Neural cell (in vitro differentiated cells): ENCODE measurements at regions not wholly inside any gene's neighbourhood (a gene's known extent, or its start where the extent isn't known, plus 50 kb on each side); places are given as distances from the start of the nearest gene placed in this dataset.

ENCODE experiments used
- H2AFZ ChIP-seq: fragments of 200-600, 300-800 bp; sonication (generic), shearing (Covaris generic); 2 replicates; pipeline ENCODE4 v1.6.0; 2014; ENCODE audit warnings: low read depth, mild to moderate bottlenecking, antibody characterized with exemption, low read length, moderate library complexity
- H3F3A ChIP-seq: fragments of 200-600 bp; shearing (Covaris generic); 2 replicates; pipeline ENCODE4 v1.6.1; 2016; ENCODE audit warnings: mild to moderate bottlenecking, moderate library complexity, mixed read lengths, antibody characterized with exemption, low read length; ENCODE audit not compliant: insufficient read depth, poor library complexity, severe bottlenecking
- H3K27ac ChIP-seq: fragments of 200-600, 300-800 bp; sonication (generic), shearing (Covaris generic); 2 replicates; pipeline ENCODE4 v1.5.1; 2014; ENCODE audit warnings: mild to moderate bottlenecking, low read length, moderate library complexity
- H3K27me3 ChIP-seq: fragments of 300-800, 200-600 bp; sonication (generic), shearing (Covaris generic); 2 replicates; pipeline ENCODE4 v1.6.0; 2014; ENCODE audit warnings: mild to moderate bottlenecking, low read depth, low read length, moderate library complexity; ENCODE audit not compliant: insufficient read depth
- H3K36me3 ChIP-seq: fragments of 300-800, 200-600 bp; sonication (generic), shearing (Covaris generic); 2 replicates; pipeline ENCODE4 v1.5.1; 2014; ENCODE audit warnings: mild to moderate bottlenecking, antibody characterized with exemption, low read length, moderate library complexity; ENCODE audit not compliant: insufficient read depth
- H3K4me2 ChIP-seq: fragments of 300-800, 200-600 bp; sonication (generic), shearing (Covaris generic); 2 replicates; pipeline ENCODE4 v1.6.0; 2014; ENCODE audit warnings: mild to moderate bottlenecking, low read length
- H3K4me3 ChIP-seq: fragments of 300-800, 200-600 bp; sonication (generic), shearing (Covaris generic); 2 replicates; pipeline ENCODE4 v1.5.1; 2014; ENCODE audit warnings: mild to moderate bottlenecking, low read length, moderate library complexity
- H3K79me2 ChIP-seq: fragments of 200-600 bp; shearing (Covaris generic); replicated peaks from 2 replicates; pipeline ENCODE4 v1.6.0; 2014; ENCODE audit warnings: mild to moderate bottlenecking, low read length, moderate library complexity; ENCODE audit not compliant: insufficient read depth
- H3K9ac ChIP-seq: fragments of 300-800, 200-600 bp; sonication (generic), shearing (Covaris generic); 2 replicates; pipeline ENCODE4 v1.6.1; 2016; ENCODE audit warnings: mild to moderate bottlenecking, low read length, mixed read lengths
- H3K9me2 ChIP-seq: fragments of 200-600 bp; shearing (Covaris generic); 2 replicates; pipeline ENCODE4 v1.6.1; 2016; ENCODE audit warnings: mild to moderate bottlenecking, low read length, mixed read lengths; ENCODE audit not compliant: insufficient read depth
- H3K9me3 ChIP-seq: fragments of 200-600, 300-800 bp; sonication (generic), shearing (Covaris generic); 2 replicates; pipeline ENCODE4 v1.6.1; 2016; ENCODE audit warnings: mild to moderate bottlenecking, mixed run types, low read length, moderate library complexity, mixed read lengths
- H4K20me1 ChIP-seq: fragments of 200-600 bp; shearing (Covaris generic); 2 replicates; pipeline ENCODE4 v1.6.1; 2016; ENCODE audit warnings: mild to moderate bottlenecking, mixed run types; ENCODE audit not compliant: insufficient read depth
- CTCF ChIP-seq: fragments of 450-650 bp; IDR thresholded peaks from 2 replicates; pipeline ENCODE4 v1.5.1; 2014; ENCODE audit warnings: antibody characterized with exemption, mild to moderate bottlenecking, moderate library complexity; ENCODE audit not compliant: poor library complexity, severe bottlenecking
- EP300 ChIP-seq: fragments of 450-650 bp; conservative IDR thresholded peaks from 2 replicates; pipeline ENCODE4 v1.6.1; 2014; ENCODE audit warnings: antibody characterized with exemption, mild to moderate bottlenecking, moderate library complexity; ENCODE audit not compliant: poor library complexity, severe bottlenecking
- MXI1 ChIP-seq: fragments of 450-650 bp; conservative IDR thresholded peaks from 2 replicates; pipeline ENCODE4 v1.6.1; 2014; ENCODE audit warnings: antibody characterized with exemption, mild to moderate bottlenecking; ENCODE audit not compliant: poor library complexity, severe bottlenecking
- POLR2AphosphoS5 ChIP-seq: IDR thresholded peaks from 2 replicates; pipeline ENCODE4 v1.6.1; 2012
- RAD21 ChIP-seq: fragments of 450-650 bp; conservative IDR thresholded peaks from 2 replicates; pipeline ENCODE4 v1.6.1; 2014; ENCODE audit warnings: antibody characterized with exemption, mild to moderate bottlenecking, moderate library complexity
- REST ChIP-seq: IDR thresholded peaks from 2 replicates; pipeline ENCODE4 v1.6.1; 2012; ENCODE audit warnings: borderline replicate concordance
- TAF1 ChIP-seq: IDR thresholded peaks from 2 replicates; pipeline ENCODE4 v1.6.1; 2012; ENCODE audit warnings: low read depth

GRCh38 chr1:239835946-239836440 is 255.7 kb upstream of the FMN2 start:
- H4K20me1 ChIP-seq = no peaks in the 10 kb centered on the region
- H3K36me3 ChIP-seq = no peaks in the 10 kb centered on the region
- no peak overlapping the region for H3K9ac ChIP-seq
- H2AFZ ChIP-seq = no peak overlapping the region
- H3F3A ChIP-seq = no peaks in the 10 kb centered on the region
- H3K4me2 ChIP-seq = no peak overlapping the region
- H3K27me3 ChIP-seq = no peaks in the 10 kb centered on the region
- H3K4me3 ChIP-seq = no peak overlapping the region
- no peaks in the 10 kb centered on the region for H3K79me2 ChIP-seq
- H3K9me2 ChIP-seq = no peaks in the 10 kb centered on the region
- H3K9me3 ChIP-seq = no peaks in the 10 kb centered on the region
- H3K27ac ChIP-seq = no peak overlapping the region
- TF ChIP-seq MXI1 (no peak), REST (no peak), EP300 (no peak), CTCF (no peak), TAF1 (no peak)

GRCh38 chr1:239840336-239840735 is 251.3 kb upstream of the FMN2 start:
- H3F3A ChIP-seq = no peaks in the 10 kb centered on the region

More at GRCh38 chr1:239840336-239840735, 251.3 kb upstream of the FMN2 start:
- TF ChIP-seq POLR2AphosphoS5 (no peak), MXI1 (no peak), CTCF (no peak), RAD21 (no peak)
- no peaks in the 10 kb centered on the region for H3K9me3 ChIP-seq
- H3K9me2 ChIP-seq = no peaks in the 10 kb centered on the region
- no peaks in the 10 kb centered on the region for H3K36me3 ChIP-seq
- no peaks in the 10 kb centered on the region for H4K20me1 ChIP-seq
- H3K27ac ChIP-seq = no peak overlapping the region
- no peak overlapping the region for H3K9ac ChIP-seq
- H3K4me3 ChIP-seq = no peak overlapping the region
- H2AFZ ChIP-seq = no peak overlapping the region
- no peak overlapping the region for H3K4me2 ChIP-seq
- no peaks in the 10 kb centered on the region for H3K79me2 ChIP-seq
- H3K27me3 ChIP-seq = no peaks in the 10 kb centered on the region
